Activated CD4-positive, alpha-beta memory T cell treated with anti-CD3 and anti-CD28 coated beads, Interleukin-2, amount 10 ng/mL, durations not matched to agents 7 days and 5 days (primary cell): ENCODE measurements at regions not wholly inside any gene's neighbourhood (a gene's known extent, or its start where the extent isn't known, plus 50 kb on each side); places are given as distances from the start of the nearest gene placed in this dataset.

ENCODE experiments used
- CTCF ChIA-PET: fragments of 350-600 bp; sonication (Branson Sonifier 250); formaldehyde crosslinking; loops from one replicate; lab custom pipeline; 2021; ENCODE audit warnings: antibody characterized with exemption, inconsistent platforms; lab: Charles Lee
- POLR2A ChIA-PET: fragments of 350-600 bp; sonication (Branson Sonifier 250); formaldehyde crosslinking; loops from one replicate; lab custom pipeline; 2021; ENCODE audit warnings: antibody characterized with exemption; lab: Charles Lee
- DNase-seq: peaks from one replicate; pipeline ENCODE4 v3.0.0-alpha.2; 2020
- H3K27ac Mint-ChIP-seq: one replicate; pipeline ENCODE4 v1.8.0; 2021; ENCODE audit warnings: mild to moderate bottlenecking, mixed read lengths
- H3K27me3 Mint-ChIP-seq: one replicate; pipeline ENCODE4 v1.8.0; 2021; ENCODE audit warnings: mixed read lengths
- H3K36me3 Mint-ChIP-seq: one replicate; pipeline ENCODE4 v1.8.0; 2021; ENCODE audit warnings: low read depth, mixed read lengths
- H3K4me1 Mint-ChIP-seq: one replicate; pipeline ENCODE4 v1.8.0; 2021; ENCODE audit warnings: mixed read lengths
- H3K4me3 Mint-ChIP-seq: one replicate; pipeline ENCODE4 v1.8.0; 2021; ENCODE audit warnings: mild to moderate bottlenecking, mixed read lengths
- H3K9me3 Mint-ChIP-seq: one replicate; pipeline ENCODE4 v1.8.0; 2021; ENCODE audit warnings: mixed read lengths

DNA sequence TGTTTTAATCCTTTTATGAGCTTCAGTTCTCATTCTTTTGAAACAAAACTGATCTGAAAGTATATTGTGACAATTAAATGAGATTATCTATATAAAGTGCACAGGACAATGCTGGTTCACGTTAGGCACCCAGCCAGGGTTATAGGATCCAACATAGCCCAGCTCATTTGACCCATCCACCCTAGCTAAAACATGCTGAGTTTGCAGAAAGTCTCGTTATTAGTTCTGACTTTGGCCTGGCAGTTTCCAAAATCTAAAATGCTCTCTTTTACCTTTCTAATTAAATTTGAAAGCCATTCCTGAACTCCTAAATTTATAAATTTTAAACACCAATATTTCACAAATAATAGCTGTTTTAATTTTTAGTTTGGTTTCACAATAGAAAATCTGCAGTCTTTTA is 131.9 kb upstream of the PTPRD start:
- H3K36me3 Mint-ChIP-seq: no peaks in the 10 kb centered on the region
- CTCF ChIA-PET: no interaction called here
- H3K4me3 Mint-ChIP-seq: no peak overlapping the region
- POLR2A ChIA-PET: no interaction called here
- H3K27ac Mint-ChIP-seq: no peak overlapping the region
- no peak for DNase-seq
- H3K9me3 Mint-ChIP-seq: peaks cover 16% of the 10 kb centered on the region
- H3K27me3 Mint-ChIP-seq: no peaks in the 10 kb centered on the region
- no peaks in the 10 kb centered on the region for H3K4me1 Mint-ChIP-seq

DNA sequence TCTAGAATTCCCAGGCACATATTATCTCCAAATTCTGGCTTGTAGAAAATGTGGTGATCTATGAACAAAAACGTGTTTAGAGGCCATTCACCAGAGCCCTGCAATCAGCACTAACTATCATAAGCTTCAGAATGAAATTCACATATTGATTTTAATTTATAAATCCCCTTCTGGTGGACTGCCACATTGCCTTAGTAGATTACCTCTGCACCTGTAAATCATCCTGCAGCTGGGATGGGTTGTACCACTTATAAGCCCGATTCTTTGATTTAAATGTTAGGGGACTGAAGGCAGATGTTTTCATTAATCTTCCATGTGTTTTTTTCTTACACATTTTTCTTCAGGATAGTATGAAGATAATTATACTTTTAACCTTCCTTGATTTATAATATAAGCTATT is 140.7 kb upstream of the PTPRD start:
- no peaks in the 10 kb centered on the region for H3K27me3 Mint-ChIP-seq
- no peak overlapping the region for H3K27ac Mint-ChIP-seq
- DNase-seq: no peak
- no peak overlapping the region for H3K4me3 Mint-ChIP-seq
- peaks cover 10% of the 10 kb centered on the region for H3K9me3 Mint-ChIP-seq
- H3K4me1 Mint-ChIP-seq: no peaks in the 10 kb centered on the region
- H3K36me3 Mint-ChIP-seq: no peaks in the 10 kb centered on the region
- ChIA-PET CTCF (no interaction called here), POLR2A (no interaction called here)

DNA sequence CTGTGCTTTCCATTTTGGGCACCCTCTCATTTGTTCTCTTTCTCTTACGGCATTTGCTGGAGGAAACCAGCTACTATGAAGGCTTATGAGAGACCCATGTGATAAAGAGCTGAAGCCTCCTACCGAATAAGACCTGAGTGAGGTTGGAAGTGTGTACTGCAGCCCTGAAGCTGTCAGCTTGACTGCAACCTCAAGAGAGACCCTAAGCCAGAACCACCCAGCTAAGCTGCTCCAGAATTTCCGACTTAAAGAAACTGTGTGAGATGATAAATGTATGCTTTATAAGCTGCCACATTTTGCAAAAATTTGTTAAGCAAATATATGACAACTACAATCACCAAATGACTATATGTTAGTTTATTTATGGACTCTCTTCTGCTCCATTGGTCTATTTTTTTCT is 151.7 kb upstream of the PTPRD start:
- no peak for DNase-seq
- Mint-ChIP-seq H3K27me3 (no peaks in the 10 kb centered on the region), H3K27ac (no peak overlapping the region), H3K4me3 (no peak overlapping the region), H3K4me1 (no peaks in the 10 kb centered on the region), H3K9me3 (peaks cover 11% of the 10 kb centered on the region), H3K36me3 (no peaks in the 10 kb centered on the region)
- ChIA-PET POLR2A (no interaction called here), CTCF (no interaction called here)

DNA sequence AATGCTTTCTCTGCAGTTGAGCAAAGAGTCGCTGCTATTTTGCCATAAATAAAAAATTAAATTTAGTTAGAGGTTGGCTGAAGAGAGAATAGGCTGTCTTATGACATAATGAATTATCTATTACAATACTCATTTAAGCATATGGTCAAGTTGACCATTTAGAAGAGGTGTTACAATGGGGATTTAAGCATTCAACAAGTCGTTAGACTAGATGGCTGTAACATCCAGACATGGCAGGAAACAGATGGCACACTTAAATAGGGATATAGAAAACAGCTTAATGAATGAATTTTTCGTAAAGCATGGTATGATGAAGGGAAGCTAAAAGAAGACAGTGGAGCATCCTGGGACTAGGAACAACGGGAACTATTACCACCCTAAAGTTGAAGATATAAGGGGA is 160.3 kb upstream of the PTPRD start:
- no peaks in the 10 kb centered on the region for H3K4me1 Mint-ChIP-seq
- H3K36me3 Mint-ChIP-seq: no peaks in the 10 kb centered on the region
- POLR2A ChIA-PET: no interaction called here
- no peak overlapping the region for H3K4me3 Mint-ChIP-seq
- no peaks in the 10 kb centered on the region for H3K27me3 Mint-ChIP-seq
- no peak for DNase-seq
- no peak overlapping the region for H3K27ac Mint-ChIP-seq
- H3K9me3 Mint-ChIP-seq: peaks cover 12% of the 10 kb centered on the region
- CTCF ChIA-PET: no interaction called here

- no peaks in the 10 kb centered on the region for H3K27me3 Mint-ChIP-seq
- no peaks in the 10 kb centered on the region for H3K4me1 Mint-ChIP-seq
- CTCF ChIA-PET: no interaction called here
- H3K9me3 Mint-ChIP-seq: peaks cover 12% of the 10 kb centered on the region
- H3K4me3 Mint-ChIP-seq: no peak overlapping the region
- H3K27ac Mint-ChIP-seq: no peak overlapping the region
- no peaks in the 10 kb centered on the region for H3K36me3 Mint-ChIP-seq
- POLR2A ChIA-PET: no interaction called here
- no peak for DNase-seq
Observed at GRCh38 chr9:10774051-10774450, 161.2 kb upstream of the PTPRD start.

DNA sequence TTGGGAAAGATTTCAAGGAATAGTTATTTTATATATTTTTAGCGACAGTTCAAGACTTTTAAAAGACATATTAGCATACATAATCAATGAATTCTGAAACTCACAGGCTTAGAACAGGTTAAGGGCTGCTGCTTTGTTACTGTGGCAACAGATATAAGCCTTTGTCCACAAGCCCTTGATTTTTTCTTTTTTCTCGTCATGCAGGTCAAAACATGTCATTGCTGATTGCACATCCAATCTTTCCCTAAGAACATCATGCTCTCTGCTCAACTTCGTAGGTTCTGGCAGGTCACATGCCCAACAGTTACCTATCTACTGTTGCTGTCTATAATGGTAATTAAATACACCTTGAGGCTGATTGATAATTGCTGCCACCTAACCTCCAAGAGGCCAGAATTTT is 172.5 kb upstream of the PTPRD start:
- H3K27me3 Mint-ChIP-seq: no peaks in the 10 kb centered on the region
- no peak for DNase-seq
- ChIA-PET CTCF (no interaction called here), POLR2A (no interaction called here)
- H3K9me3 Mint-ChIP-seq: peaks cover 17% of the 10 kb centered on the region
- H3K4me3 Mint-ChIP-seq: no peak overlapping the region
- H3K27ac Mint-ChIP-seq: no peak overlapping the region
- no peaks in the 10 kb centered on the region for H3K4me1 Mint-ChIP-seq
- H3K36me3 Mint-ChIP-seq: no peaks in the 10 kb centered on the region

DNA sequence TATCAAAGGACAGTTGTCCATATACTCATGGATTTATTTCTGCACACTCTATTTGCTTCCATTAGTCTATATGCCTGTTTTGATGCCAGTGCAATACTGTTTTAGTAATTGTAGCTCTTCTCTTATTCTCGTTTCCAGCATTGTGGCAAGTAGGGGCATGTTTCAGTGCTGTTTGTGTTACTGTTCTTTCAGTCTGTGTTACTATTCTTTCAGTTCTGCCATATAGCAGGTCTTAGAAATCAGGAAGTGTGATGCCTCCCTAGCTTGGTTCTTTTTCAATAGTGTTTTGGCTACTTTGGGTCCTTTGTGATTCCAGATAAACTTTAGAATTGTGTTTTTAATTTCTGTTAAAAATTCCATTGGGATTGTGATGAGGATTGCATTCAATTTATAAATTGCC is 180.5 kb upstream of the PTPRD start:
- Mint-ChIP-seq H3K27me3 (no peaks in the 10 kb centered on the region), H3K9me3 (peaks cover 15% of the 10 kb centered on the region), H3K27ac (no peak overlapping the region), H3K4me1 (no peaks in the 10 kb centered on the region), H3K36me3 (no peaks in the 10 kb centered on the region), H3K4me3 (no peak overlapping the region)
- ChIA-PET POLR2A (no interaction called here), CTCF (no interaction called here)
- DNase-seq: no peak

DNA sequence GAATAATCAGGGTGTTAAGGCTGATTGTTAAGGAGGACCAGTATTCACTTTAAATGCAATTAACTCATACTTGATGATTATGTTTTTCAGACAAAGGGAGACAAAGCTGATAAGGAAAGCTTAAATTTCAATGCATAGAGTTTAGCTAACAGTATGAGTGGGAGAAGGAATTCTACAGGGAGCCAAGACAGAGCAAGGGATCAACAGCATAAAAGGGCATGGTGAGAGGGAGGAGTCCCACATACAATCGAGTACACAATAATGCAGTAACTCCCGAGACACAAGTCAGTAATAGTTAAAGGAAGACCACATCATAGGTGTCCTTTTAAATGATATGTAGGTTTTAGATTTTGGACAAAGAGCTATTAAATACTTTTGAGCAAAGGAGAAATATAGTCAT is 191.7 kb upstream of the PTPRD start:
- CTCF ChIA-PET: no interaction called here

DNA sequence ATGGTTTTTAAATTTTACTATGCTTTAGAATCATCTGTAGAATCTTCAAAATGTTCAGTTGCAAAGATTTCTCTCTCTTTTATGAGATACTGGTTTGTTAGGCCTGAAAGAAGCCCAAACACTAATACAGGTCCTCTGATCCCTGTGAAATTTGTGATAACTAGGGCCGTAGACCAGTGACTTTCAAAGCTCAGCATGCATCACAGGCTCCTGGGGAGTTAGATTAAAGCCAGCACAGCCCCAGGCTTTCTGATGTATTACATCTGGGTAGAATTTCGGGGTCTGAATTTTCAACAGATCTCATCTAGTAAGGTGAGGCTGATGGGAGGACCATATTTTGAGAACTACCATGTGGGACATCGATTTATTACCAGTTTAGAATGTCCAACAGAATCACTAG is 194.1 kb upstream of the PTPRD start:
- Mint-ChIP-seq H3K4me1 (no peaks in the 10 kb centered on the region), H3K27ac (no peak overlapping the region), H3K27me3 (no peaks in the 10 kb centered on the region), H3K9me3 (peaks cover 5% of the 10 kb centered on the region), H3K4me3 (no peak overlapping the region), H3K36me3 (no peaks in the 10 kb centered on the region)
- ChIA-PET CTCF (no interaction called here), POLR2A (no interaction called here)
- DNase-seq: no peak

More for the DNA sequence above, 191.7 kb upstream of the PTPRD start:
- Mint-ChIP-seq H3K9me3 (peaks cover 4% of the 10 kb centered on the region), H3K27me3 (no peaks in the 10 kb centered on the region), H3K4me1 (no peaks in the 10 kb centered on the region), H3K27ac (no peak overlapping the region), H3K36me3 (no peaks in the 10 kb centered on the region), H3K4me3 (no peak overlapping the region)
- no peak for DNase-seq
- POLR2A ChIA-PET: no interaction called here

GRCh38 chr9:10818206-10818605 is 205.4 kb upstream of the PTPRD start:
- Mint-ChIP-seq H3K4me3 (no peak overlapping the region), H3K27ac (no peak overlapping the region)
- POLR2A ChIA-PET: no interaction called here

DNA sequence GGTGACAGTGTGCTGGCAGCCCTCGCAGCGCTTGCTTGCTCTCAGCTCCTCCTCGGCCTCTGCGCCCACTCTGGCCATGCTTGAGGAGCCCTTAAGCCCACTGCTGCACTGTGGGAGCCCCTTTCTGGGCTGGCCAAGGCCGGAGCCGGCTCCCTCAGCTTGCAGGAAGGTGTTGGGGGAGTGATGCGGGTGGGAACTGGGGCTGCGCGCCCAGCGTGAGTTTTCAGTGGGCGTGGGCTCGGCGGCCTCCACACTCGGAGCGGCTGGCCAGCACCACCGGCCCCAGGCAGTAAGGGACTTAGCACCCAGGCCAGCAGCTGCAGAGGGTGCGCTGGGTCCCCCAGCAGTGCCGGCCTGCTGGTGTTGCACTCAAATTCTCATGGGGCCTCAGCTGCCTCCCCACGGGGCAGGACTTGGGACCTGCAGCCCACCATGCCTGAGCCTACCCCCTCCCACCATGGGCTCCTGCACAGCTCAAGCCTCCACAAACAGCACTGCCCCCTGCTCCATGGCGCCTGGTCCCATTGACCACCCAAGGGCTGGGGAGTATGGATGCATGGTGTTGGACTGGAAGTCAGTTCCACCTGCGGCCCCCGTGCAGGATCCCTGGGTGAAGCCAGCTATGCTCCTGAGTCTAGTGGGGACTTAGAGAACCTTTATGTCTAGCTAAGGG is 223.1 kb upstream of the PTPRD start:
- peaks cover 14% of the 10 kb centered on the region for H3K9me3 Mint-ChIP-seq
- ChIA-PET POLR2A (no interaction called here), CTCF (no interaction called here)
- H3K4me3 Mint-ChIP-seq: no peak overlapping the region
- no peaks in the 10 kb centered on the region for H3K36me3 Mint-ChIP-seq
- H3K4me1 Mint-ChIP-seq: no peaks in the 10 kb centered on the region
- no peaks in the 10 kb centered on the region for H3K27me3 Mint-ChIP-seq
- no peak overlapping the region for H3K27ac Mint-ChIP-seq
- no peak for DNase-seq

More at GRCh38 chr9:10818206-10818605, 205.4 kb upstream of the PTPRD start:
- Mint-ChIP-seq H3K36me3 (no peaks in the 10 kb centered on the region), H3K4me1 (no peaks in the 10 kb centered on the region), H3K27me3 (no peaks in the 10 kb centered on the region), H3K9me3 (peaks cover 16% of the 10 kb centered on the region)
- CTCF ChIA-PET: no interaction called here
- DNase-seq: no peak

- Mint-ChIP-seq H3K27me3 (no peaks in the 10 kb centered on the region), H3K4me3 (no peak overlapping the region), H3K9me3 (peaks cover 7% of the 10 kb centered on the region), H3K27ac (no peak overlapping the region), H3K36me3 (no peaks in the 10 kb centered on the region), H3K4me1 (no peaks in the 10 kb centered on the region)
- no peak for DNase-seq
- CTCF ChIA-PET: no interaction called here
- POLR2A ChIA-PET: no interaction called here
Observed at GRCh38 chr9:10843151-10843550, 230.3 kb upstream of the PTPRD start.

DNA sequence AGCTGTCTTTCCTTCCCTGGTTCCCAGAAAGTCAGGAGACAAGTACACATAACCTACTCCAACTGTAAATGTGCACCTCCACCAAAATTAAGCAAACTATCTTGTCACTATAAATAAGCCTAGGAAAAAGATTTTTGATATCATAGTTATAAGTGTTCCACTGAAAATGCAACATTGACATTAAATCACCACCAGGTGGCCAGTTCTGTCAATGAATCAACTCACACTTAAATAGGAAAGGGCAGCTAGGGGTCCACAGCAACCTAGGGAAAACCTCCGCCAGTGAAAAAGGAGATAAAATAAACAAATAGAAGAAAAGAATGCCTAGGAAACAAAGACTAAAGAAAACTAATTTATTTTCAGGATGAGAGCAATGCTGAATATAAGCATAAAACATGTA is 243.0 kb upstream of the PTPRD start:
- ChIA-PET CTCF (no interaction called here), POLR2A (no interaction called here)
- peaks cover 12% of the 10 kb centered on the region for H3K9me3 Mint-ChIP-seq
- no peak for DNase-seq
- no peak overlapping the region for H3K27ac Mint-ChIP-seq
- H3K4me3 Mint-ChIP-seq: no peak overlapping the region
- no peaks in the 10 kb centered on the region for H3K27me3 Mint-ChIP-seq
- H3K4me1 Mint-ChIP-seq: no peaks in the 10 kb centered on the region
- no peaks in the 10 kb centered on the region for H3K36me3 Mint-ChIP-seq

DNA sequence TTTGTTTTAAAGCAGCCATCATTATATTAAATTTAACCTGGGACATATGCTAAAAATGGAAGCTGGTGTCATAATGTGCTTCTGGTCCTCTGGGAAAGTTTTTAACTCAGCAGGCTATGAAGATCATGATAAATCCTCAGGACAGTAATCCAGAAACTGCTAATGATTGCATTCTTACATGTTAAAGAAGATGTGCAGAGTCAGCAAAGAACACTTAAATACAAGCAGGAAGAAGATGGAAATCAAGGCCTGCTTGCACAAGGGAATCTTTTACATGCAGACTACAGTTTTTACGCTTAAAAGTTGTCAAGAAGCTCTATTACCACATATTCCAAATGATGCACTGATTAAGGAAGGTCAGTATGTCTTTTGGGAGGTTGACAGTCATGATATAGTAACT is 246.0 kb upstream of the PTPRD start:
- no peaks in the 10 kb centered on the region for H3K4me1 Mint-ChIP-seq
- H3K27me3 Mint-ChIP-seq: no peaks in the 10 kb centered on the region
- no peaks in the 10 kb centered on the region for H3K36me3 Mint-ChIP-seq
- CTCF ChIA-PET: no interaction called here
- no peak for DNase-seq
- POLR2A ChIA-PET: no interaction called here
- peaks cover 12% of the 10 kb centered on the region for H3K9me3 Mint-ChIP-seq
- no peak overlapping the region for H3K27ac Mint-ChIP-seq
- H3K4me3 Mint-ChIP-seq: no peak overlapping the region
